ENCODE measurements at regions not wholly inside any gene's neighbourhood (a gene's known extent, or its start where the extent isn't known, plus 50 kb on each side); places are given as distances from the start of the nearest gene placed in this dataset.

GRCh38 chr7:109282726-109283125 is 713.1 kb downstream of the DNAJB9 start:
- DNase-seq (ENCODE audit: low read depth in 2 of 2): no peak

GRCh38 chr7:109284943-109285342 is 715.3 kb downstream of the DNAJB9 start:
- no peak for DNase-seq (ENCODE audit: low read depth in 2 of 2)

- DNase-seq (ENCODE audit: low read depth in 2 of 2): no peak
These were observed 725.5 kb downstream of the DNAJB9 start for GRCh38 chr7:109295158-109295557.

- no peak for DNase-seq (ENCODE audit: low read depth in 2 of 2)
These were observed 739.1 kb downstream of the DNAJB9 start for GRCh38 chr7:109308816-109309215.

GRCh38 chr7:109309790-109310189 is 740.1 kb downstream of the DNAJB9 start:
- DNase-seq (ENCODE audit: low read depth in 2 of 2): no peak

GRCh38 chr7:109318136-109318535 is 748.5 kb downstream of the DNAJB9 start:
- DNase-seq (ENCODE audit: low read depth in 2 of 2): no peak

- DNase-seq (ENCODE audit: low read depth in 2 of 2): no peak
These were observed 753.2 kb downstream of the DNAJB9 start for GRCh38 chr7:109322833-109323232.

- DNase-seq (ENCODE audit: low read depth in 2 of 2): no peak
These were observed 761.7 kb downstream of the DNAJB9 start for GRCh38 chr7:109331423-109331822.

GRCh38 chr7:109335951-109336350 is 766.3 kb downstream of the DNAJB9 start:
- no peak for DNase-seq (ENCODE audit: low read depth in 2 of 2)

GRCh38 chr7:109336531-109336930 is 766.9 kb downstream of the DNAJB9 start:
- DNase-seq (ENCODE audit: low read depth in 2 of 2): no peak

- DNase-seq (ENCODE audit: low read depth in 2 of 2): no peak
These were observed 774.0 kb downstream of the DNAJB9 start for GRCh38 chr7:109343678-109344077.

- no peak for DNase-seq (ENCODE audit: low read depth in 2 of 2)
These were observed 781.8 kb downstream of the DNAJB9 start for GRCh38 chr7:109351493-109351892.

GRCh38 chr7:109354000-109354399 is 784.3 kb downstream of the DNAJB9 start:
- no peak for DNase-seq (ENCODE audit: low read depth in 2 of 2)

GRCh38 chr7:109354552-109354951 is 784.9 kb downstream of the DNAJB9 start:
- no peak for DNase-seq (ENCODE audit: low read depth in 2 of 2)

- no peak for DNase-seq (ENCODE audit: low read depth in 2 of 2)
These were observed 806.1 kb downstream of the DNAJB9 start for GRCh38 chr7:109375823-109376222.

- DNase-seq (ENCODE audit: low read depth in 2 of 2): no peak
These were observed 806.9 kb downstream of the DNAJB9 start for GRCh38 chr7:109376576-109376975.

- DNase-seq (ENCODE audit: low read depth in 2 of 2): no peak
These were observed 807.6 kb downstream of the DNAJB9 start for GRCh38 chr7:109377076-109377884.

- DNase-seq (ENCODE audit: low read depth in 2 of 2): no peak
These were observed 817.3 kb downstream of the DNAJB9 start for GRCh38 chr7:109386959-109387358.

GRCh38 chr7:109387530-109387929 is 817.9 kb downstream of the DNAJB9 start:
- DNase-seq (ENCODE audit: low read depth in 2 of 2): no peak

- no peak for DNase-seq (ENCODE audit: low read depth in 2 of 2)
These were observed 821.6 kb downstream of the DNAJB9 start for GRCh38 chr7:109391240-109391639.

GRCh38 chr7:109402107-109402506 is 832.4 kb downstream of the DNAJB9 start:
- no peak for DNase-seq (ENCODE audit: low read depth in 2 of 2)

- no peak for DNase-seq (ENCODE audit: low read depth in 2 of 2)
These were observed 838.1 kb downstream of the DNAJB9 start for GRCh38 chr7:109407756-109408155.

- no peak for DNase-seq (ENCODE audit: low read depth in 2 of 2)
These were observed 868.3 kb downstream of the DNAJB9 start for GRCh38 chr7:109437957-109438356.

GRCh38 chr7:109449760-109450159 is 880.1 kb downstream of the DNAJB9 start:
- DNase-seq (ENCODE audit: low read depth in 2 of 2): no peak

All from dermis microvascular lymphatic vessel endothelial cell (primary cell).